WTC11 (cell line): ENCODE measurements at regions not wholly inside any gene's neighbourhood (a gene's known extent, or its start where the extent isn't known, plus 50 kb on each side); places are given as distances from the start of the nearest gene placed in this dataset.

ENCODE experiments used
- ATAC-seq: fragments of 200-7000 bp; cut with Tn5 transposase; 2 replicates; pipeline ENCODE4 v1.10.0; 2021; ENCODE audit warnings: mild to moderate bottlenecking, moderate library complexity
- CTCF ChIA-PET: fragments of 300-600 bp; sonication (Branson Sonifier 250); formaldehyde crosslinking; loops from one replicate; lab custom pipeline; 2021; ENCODE audit warnings: antibody characterized with exemption; lab: Charles Lee
- POLR2A ChIA-PET: fragments of 350-600 bp; sonication (Branson Sonifier 250); formaldehyde crosslinking; loops from one replicate; lab custom pipeline; 2021; ENCODE audit warnings: antibody characterized with exemption; lab: Charles Lee
- DNase-seq: peaks from one replicate; pipeline ENCODE4 v3.0.0; 2021; ENCODE audit warnings: low spot score
- H3K27ac Mint-ChIP-seq: 2 replicates; pipeline ENCODE4 v1.8.0; 2021; ENCODE audit warnings: mixed read lengths
- H3K27me3 Mint-ChIP-seq: 2 replicates; pipeline ENCODE4 v1.8.0; 2021; ENCODE audit warnings: low read depth, mild to moderate bottlenecking, moderate library complexity, mixed read lengths
- H3K36me3 Mint-ChIP-seq: 2 replicates; pipeline ENCODE4 v1.8.0; 2021; ENCODE audit warnings: mixed read lengths
- H3K4me1 Mint-ChIP-seq: 2 replicates; pipeline ENCODE4 v1.8.0; 2022; ENCODE audit warnings: mixed read lengths
- H3K4me3 Mint-ChIP-seq: 2 replicates; pipeline ENCODE4 v1.8.0; 2021; ENCODE audit warnings: mild to moderate bottlenecking, moderate library complexity, mixed read lengths
- H3K9me3 Mint-ChIP-seq: 2 replicates; pipeline ENCODE4 v1.8.0; 2021; ENCODE audit warnings: mixed read lengths
- ELF4 ChIP-seq: sonication (generic); formaldehyde crosslinking; IDR thresholded peaks from 2 replicates; pipeline ENCODE4 v1.8.1; 2022; ENCODE audit warnings: low read depth, mild to moderate bottlenecking, moderate library complexity, missing genetic modification reagents
- ESRRA ChIP-seq: sonication (generic); formaldehyde crosslinking; IDR thresholded peaks from 2 replicates; pipeline ENCODE4 v1.8.1; 2022; ENCODE audit warnings: mild to moderate bottlenecking, missing genetic modification reagents, borderline replicate concordance
- GABPB1 ChIP-seq: sonication (generic); formaldehyde crosslinking; IDR thresholded peaks from 2 replicates; pipeline ENCODE4 v1.8.1; 2023; ENCODE audit warnings: mild to moderate bottlenecking, missing genetic modification reagents
- IRF2 ChIP-seq: sonication (generic); formaldehyde crosslinking; IDR thresholded peaks from 2 replicates; pipeline ENCODE4 v1.8.0; 2022; ENCODE audit warnings: low read depth, missing genetic modification reagents, borderline replicate concordance
- NFE2L1 ChIP-seq: sonication (generic); formaldehyde crosslinking; IDR thresholded peaks from 2 replicates; pipeline ENCODE4 v1.8.1; 2023; ENCODE audit warnings: missing genetic modification reagents
- NR1H2 ChIP-seq: sonication (generic); formaldehyde crosslinking; IDR thresholded peaks from 2 replicates; pipeline ENCODE4 v1.9.0; 2021; ENCODE audit warnings: mild to moderate bottlenecking, moderate library complexity, missing genetic modification reagents
- NR2C2 ChIP-seq: sonication (generic); formaldehyde crosslinking; IDR thresholded peaks from 2 replicates; pipeline ENCODE4 v1.8.0; 2022; ENCODE audit warnings: mild to moderate bottlenecking, missing genetic modification reagents
- PRRX2 ChIP-seq: fragments of 250-450 bp; sonication (Bioruptor Pico); IDR thresholded peaks from 2 replicates; pipeline ENCODE4 v1.8.0; 2021; ENCODE audit warnings: mild to moderate bottlenecking
- RORB ChIP-seq: fragments of 250-450 bp; sonication (Bioruptor Pico); IDR thresholded peaks from 2 replicates; pipeline ENCODE4 v1.9.0; 2021; ENCODE audit warnings: mild to moderate bottlenecking
- SOX15 ChIP-seq: fragments of 250-450 bp; sonication (Bioruptor Pico); IDR thresholded peaks from 2 replicates; pipeline ENCODE4 v1.9.0; 2021; ENCODE audit warnings: mild to moderate bottlenecking
- TEAD4 ChIP-seq: sonication (generic); formaldehyde crosslinking; IDR thresholded peaks from 2 replicates; pipeline ENCODE4 v1.8.0; 2022; ENCODE audit warnings: mild to moderate bottlenecking, missing genetic modification reagents
- TP53 ChIP-seq: sonication (generic); formaldehyde crosslinking; IDR thresholded peaks from 2 replicates; pipeline ENCODE4 v1.8.1; 2023; ENCODE audit warnings: mild to moderate bottlenecking, missing genetic modification reagents
- ZNF121 ChIP-seq: sonication (generic); formaldehyde crosslinking; IDR thresholded peaks from 2 replicates; pipeline ENCODE4 v1.8.0; 2023; ENCODE audit warnings: missing genetic modification reagents
- ZNF219 ChIP-seq: sonication (generic); formaldehyde crosslinking; IDR thresholded peaks from 2 replicates; pipeline ENCODE4 v1.8.0; 2023; ENCODE audit warnings: missing genetic modification reagents, mild to moderate bottlenecking, borderline replicate concordance
- ZNF232 ChIP-seq: sonication (generic); formaldehyde crosslinking; IDR thresholded peaks from 2 replicates; pipeline ENCODE4 v1.8.0; 2022; ENCODE audit warnings: mild to moderate bottlenecking, missing genetic modification reagents
- ZNF263 ChIP-seq: sonication (generic); formaldehyde crosslinking; IDR thresholded peaks from 2 replicates; pipeline ENCODE4 v1.8.1; 2022; ENCODE audit warnings: low read depth, mild to moderate bottlenecking, moderate library complexity, missing genetic modification reagents
- ZNF317 ChIP-seq: sonication (generic); formaldehyde crosslinking; IDR thresholded peaks from 2 replicates; pipeline ENCODE4 v1.8.1; 2023; ENCODE audit warnings: low read depth, mild to moderate bottlenecking, moderate library complexity, missing genetic modification reagents, borderline replicate concordance
- ZNF416 ChIP-seq: fragments of 250-450 bp; sonication (Bioruptor Pico); IDR thresholded peaks from 2 replicates; pipeline ENCODE4 v1.9.0; 2021; ENCODE audit warnings: mild to moderate bottlenecking, inconsistent platforms
- ZNF423 ChIP-seq: fragments of 250-450 bp; sonication (Bioruptor Pico); IDR thresholded peaks from 2 replicates; pipeline ENCODE4 v2.1.2; 2022; ENCODE audit warnings: mild to moderate bottlenecking, moderate library complexity
- ZNF512 ChIP-seq: sonication (generic); formaldehyde crosslinking; IDR thresholded peaks from 2 replicates; pipeline ENCODE4 v1.8.1; 2022; ENCODE audit warnings: missing genetic modification reagents, borderline replicate concordance
- TF ChIP-seq, protein P1 (sequence below): fragments of 250-450 bp; sonication (Bioruptor Pico); IDR thresholded peaks from 2 replicates; pipeline ENCODE4 v1.9.0; 2021; ENCODE audit warnings: mild to moderate bottlenecking
- TF ChIP-seq, protein P2 (sequence below): sonication (generic); formaldehyde crosslinking; IDR thresholded peaks from 2 replicates; pipeline ENCODE4 v1.8.0; 2022; ENCODE audit warnings: mild to moderate bottlenecking, missing genetic modification reagents
- TF ChIP-seq, protein P3 (sequence below): fragments of 250-450 bp; sonication (Bioruptor Pico); IDR thresholded peaks from 2 replicates; pipeline ENCODE4 v1.8.0; 2021; ENCODE audit warnings: mild to moderate bottlenecking
- TF ChIP-seq, protein P4 (sequence below): sonication (generic); formaldehyde crosslinking; IDR thresholded peaks from 2 replicates; pipeline ENCODE4 v1.8.1; 2023; ENCODE audit warnings: mild to moderate bottlenecking, missing genetic modification reagents, moderate library complexity
- TF ChIP-seq, protein P5 (sequence below): sonication (generic); formaldehyde crosslinking; IDR thresholded peaks from 2 replicates; pipeline ENCODE4 v1.8.1; 2022; ENCODE audit warnings: mild to moderate bottlenecking, moderate library complexity, missing genetic modification reagents
- TF ChIP-seq, protein P6 (sequence below): fragments of 200-600 bp; IDR thresholded peaks from 2 replicates; pipeline ENCODE4 v1.8.0; 2022; ENCODE audit warnings: antibody characterized with exemption
- TF ChIP-seq, protein P7 (sequence below): fragments of 250-450 bp; sonication (Bioruptor Pico); IDR thresholded peaks from 2 replicates; pipeline ENCODE4 v2.1.2; 2022; ENCODE audit warnings: mild to moderate bottlenecking, moderate library complexity

DNA sequence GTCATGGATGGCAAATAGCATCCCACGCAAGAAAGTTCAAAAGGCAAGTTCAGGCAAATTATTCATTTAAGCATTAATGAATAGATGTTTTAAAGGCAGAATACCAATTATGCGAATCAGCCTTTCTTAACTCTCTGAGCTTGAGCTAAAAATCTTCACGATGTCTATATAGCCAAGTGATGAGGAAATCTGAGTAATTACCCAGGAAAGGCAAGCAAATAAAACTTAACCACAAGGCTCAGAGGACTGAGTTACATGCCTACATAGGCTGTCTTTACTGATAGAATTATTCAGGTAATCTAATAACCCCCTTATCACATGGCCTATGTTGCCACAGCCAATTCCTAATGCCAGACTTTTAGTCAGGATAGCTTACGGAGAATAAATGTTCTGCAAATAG lies 120.8 kb upstream of the MTAP start:
- no peak overlapping the region for H3K27ac Mint-ChIP-seq
- H3K4me3 Mint-ChIP-seq: no peak overlapping the region
- no peaks in the 10 kb centered on the region for H3K9me3 Mint-ChIP-seq
- ChIA-PET POLR2A (no interaction called here), CTCF (no interaction called here)
- H3K36me3 Mint-ChIP-seq: no peaks in the 10 kb centered on the region
- TF ChIP-seq NFE2L1 (CRISPR knock-in tag) (no peak), ZNF232 (CRISPR knock-in tag) (no peak), IRF2 (CRISPR knock-in tag) (no peak), ZNF423 (CRISPR knock-in tag) (no peak), ELF4 (CRISPR knock-in tag) (no peak), GABPB1 (no peak), ZNF121 (CRISPR knock-in tag) (no peak), SOX15 (no peak), TEAD4 (CRISPR knock-in tag) (no peak), ZNF263 (CRISPR knock-in tag) (no peak), ZNF317 (CRISPR knock-in tag) (no peak), NR1H2 (CRISPR knock-in tag) (no peak), ZNF219 (CRISPR knock-in tag) (no peak)
- TF ChIP-seq, protein P1, sequence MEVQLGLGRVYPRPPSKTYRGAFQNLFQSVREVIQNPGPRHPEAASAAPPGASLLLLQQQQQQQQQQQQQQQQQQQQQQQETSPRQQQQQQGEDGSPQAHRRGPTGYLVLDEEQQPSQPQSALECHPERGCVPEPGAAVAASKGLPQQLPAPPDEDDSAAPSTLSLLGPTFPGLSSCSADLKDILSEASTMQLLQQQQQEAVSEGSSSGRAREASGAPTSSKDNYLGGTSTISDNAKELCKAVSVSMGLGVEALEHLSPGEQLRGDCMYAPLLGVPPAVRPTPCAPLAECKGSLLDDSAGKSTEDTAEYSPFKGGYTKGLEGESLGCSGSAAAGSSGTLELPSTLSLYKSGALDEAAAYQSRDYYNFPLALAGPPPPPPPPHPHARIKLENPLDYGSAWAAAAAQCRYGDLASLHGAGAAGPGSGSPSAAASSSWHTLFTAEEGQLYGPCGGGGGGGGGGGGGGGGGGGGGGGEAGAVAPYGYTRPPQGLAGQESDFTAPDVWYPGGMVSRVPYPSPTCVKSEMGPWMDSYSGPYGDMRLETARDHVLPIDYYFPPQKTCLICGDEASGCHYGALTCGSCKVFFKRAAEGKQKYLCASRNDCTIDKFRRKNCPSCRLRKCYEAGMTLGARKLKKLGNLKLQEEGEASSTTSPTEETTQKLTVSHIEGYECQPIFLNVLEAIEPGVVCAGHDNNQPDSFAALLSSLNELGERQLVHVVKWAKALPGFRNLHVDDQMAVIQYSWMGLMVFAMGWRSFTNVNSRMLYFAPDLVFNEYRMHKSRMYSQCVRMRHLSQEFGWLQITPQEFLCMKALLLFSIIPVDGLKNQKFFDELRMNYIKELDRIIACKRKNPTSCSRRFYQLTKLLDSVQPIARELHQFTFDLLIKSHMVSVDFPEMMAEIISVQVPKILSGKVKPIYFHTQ (CRISPR knock-in tag): no peak
- TF ChIP-seq, protein P2, sequence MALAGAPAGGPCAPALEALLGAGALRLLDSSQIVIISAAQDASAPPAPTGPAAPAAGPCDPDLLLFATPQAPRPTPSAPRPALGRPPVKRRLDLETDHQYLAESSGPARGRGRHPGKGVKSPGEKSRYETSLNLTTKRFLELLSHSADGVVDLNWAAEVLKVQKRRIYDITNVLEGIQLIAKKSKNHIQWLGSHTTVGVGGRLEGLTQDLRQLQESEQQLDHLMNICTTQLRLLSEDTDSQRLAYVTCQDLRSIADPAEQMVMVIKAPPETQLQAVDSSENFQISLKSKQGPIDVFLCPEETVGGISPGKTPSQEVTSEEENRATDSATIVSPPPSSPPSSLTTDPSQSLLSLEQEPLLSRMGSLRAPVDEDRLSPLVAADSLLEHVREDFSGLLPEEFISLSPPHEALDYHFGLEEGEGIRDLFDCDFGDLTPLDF (CRISPR knock-in tag): no peak
- TF ChIP-seq, protein P3, sequence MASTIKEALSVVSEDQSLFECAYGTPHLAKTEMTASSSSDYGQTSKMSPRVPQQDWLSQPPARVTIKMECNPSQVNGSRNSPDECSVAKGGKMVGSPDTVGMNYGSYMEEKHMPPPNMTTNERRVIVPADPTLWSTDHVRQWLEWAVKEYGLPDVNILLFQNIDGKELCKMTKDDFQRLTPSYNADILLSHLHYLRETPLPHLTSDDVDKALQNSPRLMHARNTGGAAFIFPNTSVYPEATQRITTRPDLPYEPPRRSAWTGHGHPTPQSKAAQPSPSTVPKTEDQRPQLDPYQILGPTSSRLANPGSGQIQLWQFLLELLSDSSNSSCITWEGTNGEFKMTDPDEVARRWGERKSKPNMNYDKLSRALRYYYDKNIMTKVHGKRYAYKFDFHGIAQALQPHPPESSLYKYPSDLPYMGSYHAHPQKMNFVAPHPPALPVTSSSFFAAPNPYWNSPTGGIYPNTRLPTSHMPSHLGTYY (CRISPR knock-in tag): no peak
- TF ChIP-seq, protein P4, sequence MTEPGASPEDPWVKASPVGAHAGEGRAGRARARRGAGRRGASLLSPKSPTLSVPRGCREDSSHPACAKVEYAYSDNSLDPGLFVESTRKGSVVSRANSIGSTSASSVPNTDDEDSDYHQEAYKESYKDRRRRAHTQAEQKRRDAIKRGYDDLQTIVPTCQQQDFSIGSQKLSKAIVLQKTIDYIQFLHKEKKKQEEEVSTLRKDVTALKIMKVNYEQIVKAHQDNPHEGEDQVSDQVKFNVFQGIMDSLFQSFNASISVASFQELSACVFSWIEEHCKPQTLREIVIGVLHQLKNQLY (CRISPR knock-in tag): no peak
- TF ChIP-seq, protein P5, sequence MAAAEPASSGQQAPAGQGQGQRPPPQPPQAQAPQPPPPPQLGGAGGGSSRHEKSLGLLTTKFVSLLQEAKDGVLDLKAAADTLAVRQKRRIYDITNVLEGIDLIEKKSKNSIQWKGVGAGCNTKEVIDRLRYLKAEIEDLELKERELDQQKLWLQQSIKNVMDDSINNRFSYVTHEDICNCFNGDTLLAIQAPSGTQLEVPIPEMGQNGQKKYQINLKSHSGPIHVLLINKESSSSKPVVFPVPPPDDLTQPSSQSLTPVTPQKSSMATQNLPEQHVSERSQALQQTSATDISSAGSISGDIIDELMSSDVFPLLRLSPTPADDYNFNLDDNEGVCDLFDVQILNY (CRISPR knock-in tag): no peak
- H3K4me1 Mint-ChIP-seq: 0 out of 2 replicates have a peak, but pooled peaks cover 5% of the 10 kb centered on the region
- no peak for ATAC-seq
- H3K27me3 Mint-ChIP-seq: no peaks in the 10 kb centered on the region
- DNase-seq: no peak

- ChIA-PET CTCF (no interaction called here), POLR2A (no interaction called here)
- TF ChIP-seq ZNF512 (CRISPR knock-in tag) (no peak), SOX15 (no peak), NR2C2 (no peak), ZNF416 (CRISPR knock-in tag) (no peak), ZNF263 (CRISPR knock-in tag) (no peak), ESRRA (CRISPR knock-in tag) (no peak), PRRX2 (CRISPR knock-in tag) (no peak), RORB (no peak), TP53 (CRISPR knock-in tag) (no peak)
- TF ChIP-seq, protein P6, sequence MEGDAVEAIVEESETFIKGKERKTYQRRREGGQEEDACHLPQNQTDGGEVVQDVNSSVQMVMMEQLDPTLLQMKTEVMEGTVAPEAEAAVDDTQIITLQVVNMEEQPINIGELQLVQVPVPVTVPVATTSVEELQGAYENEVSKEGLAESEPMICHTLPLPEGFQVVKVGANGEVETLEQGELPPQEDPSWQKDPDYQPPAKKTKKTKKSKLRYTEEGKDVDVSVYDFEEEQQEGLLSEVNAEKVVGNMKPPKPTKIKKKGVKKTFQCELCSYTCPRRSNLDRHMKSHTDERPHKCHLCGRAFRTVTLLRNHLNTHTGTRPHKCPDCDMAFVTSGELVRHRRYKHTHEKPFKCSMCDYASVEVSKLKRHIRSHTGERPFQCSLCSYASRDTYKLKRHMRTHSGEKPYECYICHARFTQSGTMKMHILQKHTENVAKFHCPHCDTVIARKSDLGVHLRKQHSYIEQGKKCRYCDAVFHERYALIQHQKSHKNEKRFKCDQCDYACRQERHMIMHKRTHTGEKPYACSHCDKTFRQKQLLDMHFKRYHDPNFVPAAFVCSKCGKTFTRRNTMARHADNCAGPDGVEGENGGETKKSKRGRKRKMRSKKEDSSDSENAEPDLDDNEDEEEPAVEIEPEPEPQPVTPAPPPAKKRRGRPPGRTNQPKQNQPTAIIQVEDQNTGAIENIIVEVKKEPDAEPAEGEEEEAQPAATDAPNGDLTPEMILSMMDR: no peak
- TF ChIP-seq, protein P7, sequence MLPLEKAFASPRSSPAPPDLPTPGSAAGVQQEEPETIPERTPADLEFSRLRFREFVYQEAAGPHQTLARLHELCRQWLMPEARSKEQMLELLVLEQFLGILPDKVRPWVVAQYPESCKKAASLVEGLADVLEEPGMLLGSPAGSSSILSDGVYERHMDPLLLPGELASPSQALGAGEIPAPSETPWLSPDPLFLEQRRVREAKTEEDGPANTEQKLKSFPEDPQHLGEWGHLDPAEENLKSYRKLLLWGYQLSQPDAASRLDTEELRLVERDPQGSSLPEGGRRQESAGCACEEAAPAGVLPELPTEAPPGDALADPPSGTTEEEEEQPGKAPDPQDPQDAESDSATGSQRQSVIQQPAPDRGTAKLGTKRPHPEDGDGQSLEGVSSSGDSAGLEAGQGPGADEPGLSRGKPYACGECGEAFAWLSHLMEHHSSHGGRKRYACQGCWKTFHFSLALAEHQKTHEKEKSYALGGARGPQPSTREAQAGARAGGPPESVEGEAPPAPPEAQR (CRISPR knock-in tag): no peak
Observed at GRCh38 chr9:21682381-21682780, 120.1 kb upstream of the MTAP start.

More at GRCh38 chr9:21682381-21682780, 120.1 kb upstream of the MTAP start:
- Mint-ChIP-seq H3K9me3 (no peaks in the 10 kb centered on the region), H3K27me3 (no peaks in the 10 kb centered on the region), H3K27ac (no peak overlapping the region), H3K4me3 (no peak overlapping the region), H3K36me3 (no peaks in the 10 kb centered on the region), H3K4me1 (0 out of 2 replicates have a peak, but pooled peaks cover 5% of the 10 kb centered on the region)
- ATAC-seq (no peak), DNase-seq (no peak)
